KG1 (cell line): ENCODE measurements at regions not wholly inside any gene's neighbourhood (a gene's known extent, or its start where the extent isn't known, plus 50 kb on each side); places are given as distances from the start of the nearest gene placed in this dataset.

Source experiments
- DNase-seq: peaks from one replicate; lab custom pipeline; 2025; lab: John Stamatoyannopoulos, UW

DNA sequence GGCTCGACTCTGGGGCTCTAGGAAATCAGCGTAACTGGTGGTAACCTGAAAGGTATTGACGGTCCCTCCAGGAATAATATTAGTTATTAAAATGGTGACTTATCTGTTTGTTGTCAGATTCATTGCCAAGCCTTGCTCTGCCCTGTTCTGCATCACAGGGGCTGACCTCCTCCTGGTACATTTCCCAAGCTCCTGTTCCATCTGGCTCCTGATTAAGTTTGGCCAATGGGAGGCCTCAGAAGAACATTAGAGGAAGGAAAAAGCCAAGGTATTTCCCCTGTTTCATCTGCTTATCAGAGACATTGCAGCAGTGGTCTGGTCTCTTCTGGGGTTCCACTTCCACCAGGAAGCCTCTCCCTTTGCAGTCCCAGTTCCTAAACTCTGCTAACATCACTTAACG, 527.0 kb downstream of the TNS1 start:
- DNase-seq: no peak

DNA sequence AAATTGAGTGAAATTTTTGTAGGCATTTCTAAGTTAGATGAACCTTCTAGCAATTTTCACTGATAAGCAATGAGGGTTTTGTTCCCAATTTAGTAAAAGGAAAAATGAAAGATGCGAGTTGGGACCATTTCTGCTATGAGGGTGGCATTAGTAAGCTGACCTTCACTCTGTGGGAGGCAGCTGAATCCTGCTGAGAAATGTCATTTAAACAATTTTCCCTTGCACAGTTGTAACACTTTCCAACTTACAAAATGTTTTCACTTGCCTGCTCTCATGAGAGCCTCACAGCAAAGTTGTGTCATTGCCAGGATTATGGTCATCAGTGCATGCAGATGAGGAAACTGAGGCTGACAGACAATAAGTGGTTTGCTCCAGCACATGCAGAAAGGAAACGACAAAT, 527.7 kb downstream of the TNS1 start:
- DNase-seq: no peak

GRCh38 chr2:217471319-217471718, 531.5 kb downstream of the TNS1 start:
- no peak for DNase-seq

GRCh38 chr2:217469203-217469810, 533.5 kb downstream of the TNS1 start:
- no peak for DNase-seq

DNA sequence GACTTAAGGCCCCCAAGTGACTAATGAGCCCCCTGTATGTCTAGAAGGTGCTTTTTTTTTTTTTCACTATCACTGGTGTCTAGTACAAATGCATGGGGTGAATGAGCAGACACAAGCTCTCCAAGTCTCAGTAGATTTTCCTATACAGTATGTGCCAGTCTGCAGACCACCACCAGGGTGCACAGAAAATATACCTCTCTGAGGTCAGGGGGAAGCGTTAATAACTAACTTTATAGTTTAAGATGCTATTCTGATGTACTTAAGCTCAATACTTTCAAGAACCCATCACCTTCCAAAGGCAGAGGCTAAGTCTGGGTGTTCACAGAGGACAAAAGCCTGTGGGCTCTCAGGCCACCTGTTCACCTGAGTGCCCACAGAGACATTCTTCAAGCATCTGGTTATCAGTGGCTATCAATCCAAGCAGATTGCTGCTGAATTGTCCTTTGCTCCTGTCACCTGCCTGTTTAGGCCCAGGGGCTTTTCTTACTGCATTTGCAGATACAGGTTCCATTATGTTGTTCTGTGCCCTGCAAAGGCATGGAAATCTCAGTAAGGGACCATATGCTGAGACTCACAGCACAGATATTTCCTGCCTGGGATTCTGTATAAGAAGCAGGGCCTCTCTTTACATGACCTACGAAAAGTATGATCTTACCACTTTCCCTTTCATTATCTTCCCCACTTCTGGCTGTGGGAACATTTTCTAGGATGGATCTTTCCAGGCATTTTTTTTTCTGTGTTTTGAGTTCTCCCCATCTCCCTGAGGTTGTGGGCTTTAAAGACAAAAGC, 534.6 kb downstream of the TNS1 start:
- no peak for DNase-seq

DNA sequence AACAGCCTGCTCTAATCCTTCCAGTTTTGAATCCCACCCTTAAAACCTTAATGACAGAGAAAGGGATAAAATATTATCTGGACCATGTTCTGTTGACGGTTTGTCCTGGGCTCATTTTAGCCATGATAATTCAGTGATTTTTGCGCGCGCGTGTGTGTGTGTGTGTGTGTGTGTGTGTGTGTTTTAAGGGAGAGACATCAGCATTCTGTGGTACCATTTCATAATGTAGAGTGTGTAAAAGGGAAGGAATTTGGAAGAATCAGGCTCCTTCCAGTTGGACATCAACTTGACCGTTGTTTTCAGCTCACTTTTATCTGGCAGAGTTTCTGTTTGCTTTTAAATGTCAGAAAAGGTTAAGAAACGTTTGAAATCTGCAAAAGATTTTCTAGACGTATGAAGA, 535.5 kb downstream of the TNS1 start:
- no peak for DNase-seq

- DNase-seq: no peak
Observed at GRCh38 chr2:217466805-217467204, 536.0 kb downstream of the TNS1 start.

DNA sequence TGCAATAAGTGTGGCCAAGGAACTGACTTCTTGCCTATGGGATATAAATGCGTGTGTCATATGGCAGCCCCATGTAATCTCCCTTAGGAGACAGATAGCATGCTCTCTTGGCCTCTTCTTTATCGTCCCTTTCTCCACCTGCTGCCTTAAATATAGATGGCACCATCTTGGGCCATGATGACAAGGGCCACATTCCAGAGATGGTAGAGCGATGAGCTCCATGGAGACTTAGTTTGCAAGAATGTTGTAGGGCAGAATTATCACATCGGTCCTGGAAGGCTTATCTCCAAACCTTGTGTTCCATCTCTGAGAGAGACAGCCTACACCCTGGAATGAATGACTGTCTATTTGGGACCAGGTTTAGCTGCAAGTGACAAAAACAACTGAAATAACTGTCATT, 536.7 kb downstream of the TNS1 start:
- no peak for DNase-seq

- DNase-seq: no peak
Observed at GRCh38 chr2:217465100-217465499, 537.7 kb downstream of the TNS1 start.

DNA sequence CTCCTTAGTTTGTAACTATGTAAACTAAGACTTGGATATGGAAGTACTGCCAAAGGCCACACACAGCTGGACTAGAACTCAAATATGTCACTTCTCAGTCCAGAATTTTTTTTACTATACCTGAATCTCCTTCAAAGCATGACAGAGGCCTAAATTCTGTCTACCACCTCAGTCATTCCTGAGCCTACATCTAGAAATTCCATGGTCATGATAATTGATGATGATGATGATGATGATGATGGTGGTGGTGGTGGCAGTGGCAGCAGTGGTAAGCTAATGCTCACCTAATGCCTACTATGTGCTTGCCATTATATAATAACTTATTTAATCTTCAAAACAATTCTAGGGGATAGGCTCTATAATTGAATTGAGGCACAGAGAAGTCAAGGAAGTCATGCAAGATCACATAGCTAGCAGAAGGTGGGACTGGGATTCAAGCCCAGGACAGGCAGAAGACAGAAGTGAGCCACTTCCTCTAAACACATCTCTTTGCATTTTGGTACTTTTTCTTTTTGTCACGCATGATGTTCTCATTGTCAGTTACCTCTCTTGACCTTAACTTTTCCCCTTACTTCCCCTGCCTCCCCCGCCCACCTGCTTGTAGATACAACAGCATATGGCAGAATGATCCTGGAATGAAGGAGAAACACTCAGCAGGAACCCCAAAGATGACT, 539.3 kb downstream of the TNS1 start:
- no peak for DNase-seq

- DNase-seq: no peak
Observed at GRCh38 chr2:217462121-217462520, 540.7 kb downstream of the TNS1 start.

- no peak for DNase-seq
Observed at GRCh38 chr2:217461674-217462073, 541.1 kb downstream of the TNS1 start.

- no peak for DNase-seq
Observed at GRCh38 chr2:217459680-217460405, 543.0 kb downstream of the TNS1 start.

- no peak for DNase-seq
Observed at GRCh38 chr2:217459016-217459415, 543.8 kb downstream of the TNS1 start.

DNA sequence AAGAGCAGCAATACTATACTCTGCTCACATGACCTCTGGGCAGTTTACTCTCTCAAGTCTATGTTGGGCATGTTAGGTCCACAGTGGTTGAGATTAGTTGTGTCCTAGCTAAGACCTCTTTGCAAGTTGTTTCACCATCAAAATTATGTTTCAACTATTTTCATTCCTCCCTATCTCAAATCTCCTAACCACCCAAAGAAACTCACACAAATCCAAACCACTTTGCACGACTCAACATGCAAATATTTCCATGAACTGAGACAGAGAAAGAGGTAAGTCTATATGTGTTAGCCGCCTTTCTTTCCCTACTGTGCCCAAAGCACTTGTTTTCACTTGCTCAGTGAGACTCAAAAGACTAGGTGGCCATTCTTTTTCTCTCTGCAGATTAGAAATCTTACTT, 546.8 kb downstream of the TNS1 start:
- DNase-seq: no peak

- DNase-seq: no peak
Observed at GRCh38 chr2:217452928-217453327, 549.9 kb downstream of the TNS1 start.

DNA sequence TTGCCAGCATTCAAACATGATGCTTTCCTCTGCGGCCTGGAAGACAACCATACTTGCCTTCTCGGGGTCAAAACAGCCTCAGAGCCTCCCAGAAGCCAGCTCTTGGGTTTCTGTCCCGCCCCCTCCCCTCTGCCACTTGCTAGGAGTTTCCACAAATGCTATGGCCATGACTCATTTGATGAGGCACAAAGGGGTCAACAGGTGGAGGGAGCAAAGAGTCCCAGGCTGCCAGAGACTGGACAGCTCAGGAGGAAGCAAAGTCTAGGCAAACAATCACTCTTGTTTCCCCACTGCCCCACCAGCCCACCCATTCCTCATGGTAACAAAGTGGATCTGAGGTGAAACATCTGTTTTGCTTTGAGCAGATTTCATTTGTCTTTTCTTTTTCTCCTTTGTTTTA, 551.1 kb downstream of the TNS1 start:
- no peak for DNase-seq

DNA sequence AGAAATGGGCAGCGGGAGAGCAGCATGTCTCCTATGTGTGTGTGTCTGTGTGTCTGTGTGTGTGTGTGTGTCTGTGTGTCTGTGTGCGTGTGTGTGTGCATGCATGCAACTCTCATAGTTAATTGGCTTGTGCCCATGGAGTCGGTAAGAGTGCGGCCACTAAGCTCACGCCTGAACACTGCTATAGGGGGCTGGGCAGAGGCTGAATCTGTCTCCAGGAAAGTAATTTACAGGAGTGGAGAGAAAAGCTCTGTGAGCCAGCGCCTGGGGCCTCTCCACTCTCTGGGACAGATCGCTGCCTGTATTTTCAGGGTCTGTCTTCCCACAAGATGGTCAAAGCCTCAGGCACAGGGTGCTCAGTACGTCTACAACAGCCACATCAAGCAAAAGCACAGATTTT, 553.4 kb downstream of the TNS1 start:
- no peak for DNase-seq

- DNase-seq: no peak
Observed at GRCh38 chr2:217448860-217449259, 553.9 kb downstream of the TNS1 start.

- no peak for DNase-seq
Observed at GRCh38 chr2:217445723-217446122, 557.1 kb downstream of the TNS1 start.

DNA sequence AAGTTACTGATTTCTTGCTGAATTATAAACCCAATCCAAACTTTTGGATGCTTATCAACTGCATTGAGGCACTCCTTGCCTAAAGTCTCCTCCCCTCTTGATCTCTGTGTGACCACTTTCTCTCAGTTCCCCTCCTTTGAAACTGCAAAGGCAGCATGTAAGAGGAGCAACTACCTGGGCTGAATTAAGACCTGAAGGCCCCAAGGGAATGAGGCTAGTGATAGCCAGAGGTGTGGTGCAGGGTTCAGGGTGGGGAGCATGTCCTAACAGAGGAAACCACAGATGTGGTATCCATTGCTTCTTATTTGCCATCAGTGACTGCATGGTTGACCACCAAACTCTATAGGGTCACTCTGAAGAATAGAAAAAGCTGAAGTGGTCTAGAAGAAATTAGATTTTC, 557.9 kb downstream of the TNS1 start:
- DNase-seq: no peak

- DNase-seq: no peak
Observed at GRCh38 chr2:217444509-217444908, 558.3 kb downstream of the TNS1 start.

- DNase-seq: no peak
Observed at GRCh38 chr2:217443601-217444000, 559.2 kb downstream of the TNS1 start.
